Prostate gland (tissue), 2 donors: ENCODE measurements at regions not wholly inside any gene's neighbourhood (a gene's known extent, or its start where the extent isn't known, plus 50 kb on each side); places are given as distances from the start of the nearest gene placed in this dataset.

ENCODE experiments used
- CTCF ChIP-seq, 4 experiments: fragments of 200-600 bp in 2 of 4; fragments of 450-650 bp in 2 of 4; sonication (generic) in 2 of 4; IDR thresholded peaks; 1 replicate in 3 of 4; 2 replicates in 1 of 4; pipeline ENCODE4 v1.5.1; 2016 to 2019; ENCODE audit warnings: antibody characterized with exemption in 4 of 4, mild to moderate bottlenecking in 2 of 4, moderate library complexity in 2 of 4
- POLR2A ChIP-seq: fragments of 450-650 bp; IDR thresholded peaks from one replicate; pipeline ENCODE4 v1.6.1; 2016; ENCODE audit warnings: antibody characterized with exemption, mild to moderate bottlenecking
- POLR2AphosphoS5 ChIP-seq: sonication (generic); formaldehyde crosslinking; IDR thresholded peaks from one replicate; pipeline ENCODE4 v1.6.1; 2017; ENCODE audit warnings: antibody characterized with exemption

- TF ChIP-seq CTCF (IDR thresholded peaks at IDR 0.05) (no peak), POLR2A (no peak), POLR2AphosphoS5 (no peak)
Measured at GRCh38 chr2:122136056-122136455, 380.6 kb downstream of the TSN start.
